ENCODE measurements at regions not wholly inside any gene's neighbourhood (a gene's known extent, or its start where the extent isn't known, plus 50 kb on each side); places are given as distances from the start of the nearest gene placed in this dataset.

DNA sequence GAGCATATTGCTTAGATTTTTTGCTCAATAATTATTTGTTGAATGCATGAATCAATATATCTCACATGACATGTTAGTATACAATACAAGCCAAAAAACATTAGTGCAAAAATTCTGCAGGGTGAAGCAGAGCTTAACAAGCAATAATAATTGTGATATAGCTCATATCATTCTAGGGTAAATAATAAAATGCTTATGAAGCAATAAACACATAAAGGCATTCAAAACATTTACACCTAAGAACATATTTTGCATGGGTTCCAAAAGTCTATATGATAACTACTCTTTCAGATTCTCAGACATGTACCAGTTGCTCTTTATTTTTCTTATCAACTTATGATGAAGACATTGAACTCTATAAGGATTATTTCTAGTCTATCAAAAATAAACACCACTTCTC is 886.2 kb downstream of the TRHDE start:
- TF ChIP-seq CTCF (IDR thresholded peaks at IDR 0.05) = no peak
- Mint-ChIP-seq H3K9me3 (peaks cover 17% of the 10 kb centered on the region in 2 donors), H3K27me3 (ENCODE audit: low read depth in 2 of 2) (no peaks in the 10 kb centered on the region), H3K36me3 (peaks cover under 1% of the 10 kb centered on the region), H3K4me1 (no peaks in the 10 kb centered on the region), H3K27ac (no peak overlapping the region), H3K4me3 (no peak overlapping the region)
- no peak for ATAC-seq
- no peaks in the 10 kb centered on the region for H3K27me3 ChIP-seq (ENCODE audit: control insufficient read depth, insufficient read depth, low read length)
- H3K36me3 ChIP-seq (ENCODE audit: control insufficient read depth, insufficient read depth, low read length) = no peaks in the 10 kb centered on the region
- no peak overlapping the region for H3K4me3 ChIP-seq (ENCODE audit: low read length)
- no peaks in the 10 kb centered on the region for H3K4me1 ChIP-seq (ENCODE audit: control insufficient read depth, insufficient read depth, low read length)
- no peak for DNase-seq
- intact Hi-C loops (cut with micrococcal nuclease) = no loop called here
- no peak overlapping the region for H3K27ac ChIP-seq (ENCODE audit: low read length)
- H3K9me3 ChIP-seq (ENCODE audit: control insufficient read depth, insufficient read depth, low read length) = no peaks in the 10 kb centered on the region

DNA sequence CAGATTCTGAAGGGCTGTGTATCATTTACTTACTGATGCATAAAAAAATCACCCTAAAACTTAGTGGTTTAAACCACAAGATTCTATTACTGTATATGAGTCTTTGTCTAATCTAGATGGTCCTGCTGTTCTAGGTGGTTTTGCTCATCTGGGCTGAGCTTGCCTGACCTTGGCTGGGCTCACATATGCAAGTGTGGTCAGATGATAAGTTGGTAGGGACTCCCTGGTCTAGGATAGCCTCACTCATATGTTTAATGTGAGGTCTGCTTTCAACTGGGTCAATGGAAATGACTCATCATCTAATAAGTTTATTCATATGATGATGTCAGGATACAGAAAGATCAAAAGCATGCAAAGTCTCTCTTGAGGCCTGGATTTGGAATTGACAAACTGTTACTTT is 887.8 kb downstream of the TRHDE start:
- Mint-ChIP-seq H3K27ac (no peak overlapping the region), H3K36me3 (peaks cover 7% of the 10 kb centered on the region), H3K4me3 (no peak overlapping the region), H3K27me3 (ENCODE audit: low read depth in 2 of 2) (no peaks in the 10 kb centered on the region), H3K9me3 (peaks cover 17 to 21% of the 10 kb centered on the region in 2 donors), H3K4me1 (no peaks in the 10 kb centered on the region)
- DNase-seq (no peak), ATAC-seq (no peak)
- Histone ChIP-seq H3K9me3 (ENCODE audit: control insufficient read depth, insufficient read depth, low read length) (no peaks in the 10 kb centered on the region), H3K4me1 (ENCODE audit: control insufficient read depth, insufficient read depth, low read length) (no peaks in the 10 kb centered on the region), H3K27me3 (ENCODE audit: control insufficient read depth, insufficient read depth, low read length) (no peaks in the 10 kb centered on the region), H3K4me3 (ENCODE audit: low read length) (no peak overlapping the region), H3K27ac (ENCODE audit: low read length) (no peak overlapping the region), H3K36me3 (ENCODE audit: control insufficient read depth, insufficient read depth, low read length) (no peaks in the 10 kb centered on the region)
- intact Hi-C loops (cut with micrococcal nuclease) = no loop called here
- TF ChIP-seq CTCF (IDR thresholded peaks at IDR 0.05) = no peak

- no peak for ATAC-seq
- Mint-ChIP-seq H3K36me3 (peaks cover 7% of the 10 kb centered on the region), H3K4me1 (no peaks in the 10 kb centered on the region), H3K27ac (no peak overlapping the region), H3K9me3 (peaks cover 16 to 23% of the 10 kb centered on the region in 2 donors), H3K27me3 (ENCODE audit: low read depth in 2 of 2) (no peaks in the 10 kb centered on the region), H3K4me3 (no peak overlapping the region)
- DNase-seq = no peak
- intact Hi-C loops (cut with micrococcal nuclease) = no loop called here
- WGBS (ENCODE audit: insufficient coverage) = 95% methylated on average over 2 of the region's 2 CpGs
- Histone ChIP-seq H3K9me3 (ENCODE audit: control insufficient read depth, insufficient read depth, low read length) (no peaks in the 10 kb centered on the region), H3K36me3 (ENCODE audit: control insufficient read depth, insufficient read depth, low read length) (no peaks in the 10 kb centered on the region), H3K4me3 (ENCODE audit: low read length) (no peak overlapping the region), H3K4me1 (ENCODE audit: control insufficient read depth, insufficient read depth, low read length) (no peaks in the 10 kb centered on the region), H3K27ac (ENCODE audit: low read length) (no peak overlapping the region), H3K27me3 (ENCODE audit: control insufficient read depth, insufficient read depth, low read length) (no peaks in the 10 kb centered on the region)
- no peak for TF ChIP-seq CTCF (IDR thresholded peaks at IDR 0.05)
Measured at GRCh38 chr12:73161970-73162369, 889.8 kb downstream of the TRHDE start.

- H3K4me1 Mint-ChIP-seq = no peaks in the 10 kb centered on the region
- ATAC-seq = no peak
- peaks cover 14 to 16% of the 10 kb centered on the region in 2 donors for H3K9me3 Mint-ChIP-seq
- no peak for TF ChIP-seq CTCF (IDR thresholded peaks at IDR 0.05)
- H3K4me1 ChIP-seq (ENCODE audit: control insufficient read depth, insufficient read depth, low read length) = no peaks in the 10 kb centered on the region
- WGBS (ENCODE audit: insufficient coverage) = 81% methylated on average over 2 of the region's 3 CpGs
- no peaks in the 10 kb centered on the region for H3K36me3 ChIP-seq (ENCODE audit: control insufficient read depth, insufficient read depth, low read length)
- no peak for DNase-seq
- no peak overlapping the region for H3K4me3 Mint-ChIP-seq
- no peak overlapping the region for H3K27ac Mint-ChIP-seq
- H3K27ac ChIP-seq (ENCODE audit: low read length) = no peak overlapping the region
- H3K36me3 Mint-ChIP-seq = peaks cover 10% of the 10 kb centered on the region
- H3K4me3 ChIP-seq (ENCODE audit: low read length) = no peak overlapping the region
- peaks cover 5% of the 10 kb centered on the region for H3K9me3 ChIP-seq (ENCODE audit: control insufficient read depth, insufficient read depth, low read length)
- H3K27me3 Mint-ChIP-seq (ENCODE audit: low read depth in 2 of 2) = no peaks in the 10 kb centered on the region
- no peaks in the 10 kb centered on the region for H3K27me3 ChIP-seq (ENCODE audit: control insufficient read depth, insufficient read depth, low read length)
- intact Hi-C loops (cut with micrococcal nuclease) = no loop called here
Measured at GRCh38 chr12:73180734-73181133, 908.6 kb downstream of the TRHDE start.

All from natural killer cell (primary cell).